ENCODE measurements at regions not wholly inside any gene's neighbourhood (a gene's known extent, or its start where the extent isn't known, plus 50 kb on each side); places are given as distances from the start of the nearest gene placed in this dataset.
A peak's percentile ranks its signal among the peaks of the same experiment; 100 is the strongest.

GRCh38 chr2:133789743-133790142, 221.5 kb upstream of the NCKAP5 start:
- peak; percentile 37 for DNase-seq (ENCODE audit: low read depth, low spot score)
- H3K4me3 ChIP-seq (ENCODE audit: low read depth, low read length): no peak overlapping the region
- in situ Hi-C loops (cut with HindIII; ENCODE audit: low sequenced_read_pairs): no loop called here
- TF ChIP-seq, protein P1, sequence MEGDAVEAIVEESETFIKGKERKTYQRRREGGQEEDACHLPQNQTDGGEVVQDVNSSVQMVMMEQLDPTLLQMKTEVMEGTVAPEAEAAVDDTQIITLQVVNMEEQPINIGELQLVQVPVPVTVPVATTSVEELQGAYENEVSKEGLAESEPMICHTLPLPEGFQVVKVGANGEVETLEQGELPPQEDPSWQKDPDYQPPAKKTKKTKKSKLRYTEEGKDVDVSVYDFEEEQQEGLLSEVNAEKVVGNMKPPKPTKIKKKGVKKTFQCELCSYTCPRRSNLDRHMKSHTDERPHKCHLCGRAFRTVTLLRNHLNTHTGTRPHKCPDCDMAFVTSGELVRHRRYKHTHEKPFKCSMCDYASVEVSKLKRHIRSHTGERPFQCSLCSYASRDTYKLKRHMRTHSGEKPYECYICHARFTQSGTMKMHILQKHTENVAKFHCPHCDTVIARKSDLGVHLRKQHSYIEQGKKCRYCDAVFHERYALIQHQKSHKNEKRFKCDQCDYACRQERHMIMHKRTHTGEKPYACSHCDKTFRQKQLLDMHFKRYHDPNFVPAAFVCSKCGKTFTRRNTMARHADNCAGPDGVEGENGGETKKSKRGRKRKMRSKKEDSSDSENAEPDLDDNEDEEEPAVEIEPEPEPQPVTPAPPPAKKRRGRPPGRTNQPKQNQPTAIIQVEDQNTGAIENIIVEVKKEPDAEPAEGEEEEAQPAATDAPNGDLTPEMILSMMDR (IDR thresholded peaks at IDR 0.05; ENCODE audit: low read depth, low read length): no peak

DNA sequence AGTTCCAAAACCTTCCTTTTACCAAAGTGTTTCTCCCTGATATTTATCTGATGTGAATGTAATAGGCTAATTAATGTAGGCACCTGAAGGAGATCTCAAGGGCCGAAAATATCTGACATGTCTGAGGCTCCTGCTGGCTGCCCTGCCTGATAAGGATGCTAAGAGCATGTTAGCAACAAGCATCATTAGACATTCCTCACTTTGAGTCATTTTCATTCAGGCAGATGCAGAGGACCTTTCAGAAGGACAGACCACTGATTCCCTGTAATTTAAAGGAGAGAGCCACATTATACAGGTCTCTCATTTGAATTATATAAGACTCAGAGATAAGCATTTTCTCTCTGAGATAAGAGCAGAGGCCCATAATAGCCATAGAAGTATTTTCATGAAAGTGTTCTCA, 222.4 kb upstream of the NCKAP5 start:
- DNase-seq (ENCODE audit: low read depth, low spot score): no peak
- TF ChIP-seq, protein P1 (IDR thresholded peaks at IDR 0.05; ENCODE audit: low read depth, low read length): no peak
- no peak overlapping the region for H3K4me3 ChIP-seq (ENCODE audit: low read depth, low read length)
- in situ Hi-C loops (cut with HindIII; ENCODE audit: low sequenced_read_pairs): no loop called here

DNA sequence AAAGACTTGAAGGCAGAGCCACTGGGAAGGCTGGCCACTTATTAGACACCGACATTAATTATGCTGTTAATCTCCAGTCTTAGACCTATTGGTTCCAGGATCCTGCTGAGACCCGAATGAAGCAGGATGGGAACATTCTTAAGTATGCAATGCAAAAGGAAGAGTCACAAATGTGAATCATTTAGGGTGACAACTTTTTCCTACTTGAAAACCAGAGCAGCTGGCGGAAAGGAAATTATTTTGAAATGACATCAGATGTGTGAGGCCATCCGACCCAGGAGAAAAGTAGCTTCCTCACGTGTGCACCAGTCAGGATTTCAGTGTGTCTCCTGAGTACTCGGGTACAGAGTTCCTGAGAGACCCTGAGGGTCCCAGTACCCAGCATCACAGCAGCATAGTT, 222.9 kb upstream of the NCKAP5 start:
- TF ChIP-seq, protein P1 (IDR thresholded peaks at IDR 0.05; ENCODE audit: low read depth, low read length): no peak
- DNase-seq (ENCODE audit: low read depth, low spot score): peak; percentile 72
- in situ Hi-C loops (cut with HindIII; ENCODE audit: low sequenced_read_pairs): no loop called here
- H3K4me3 ChIP-seq (ENCODE audit: low read depth, low read length): no peak overlapping the region

DNA sequence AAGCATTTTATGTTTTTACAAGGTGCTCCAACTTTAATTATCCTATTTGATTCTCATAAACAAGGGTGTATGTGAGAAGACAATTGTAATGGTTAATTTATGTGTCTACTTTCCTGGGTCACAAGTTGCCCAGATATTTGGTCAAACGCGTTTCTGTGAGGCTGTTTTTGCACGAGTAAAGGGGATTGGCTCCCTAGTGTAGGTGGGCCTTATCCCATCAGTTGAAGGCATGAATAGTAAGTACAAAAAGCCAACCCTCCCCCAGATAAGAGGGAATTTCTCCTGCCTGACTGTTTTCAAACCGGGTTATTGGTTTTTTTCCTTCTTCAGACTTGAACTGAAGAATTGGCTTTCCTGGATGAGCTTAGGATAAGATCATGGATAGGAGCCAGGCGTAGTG, 224.0 kb upstream of the NCKAP5 start:
- DNase-seq (ENCODE audit: low read depth, low spot score): no peak
- TF ChIP-seq, protein P1 (IDR thresholded peaks at IDR 0.05; ENCODE audit: low read depth, low read length): no peak
- no peak overlapping the region for H3K4me3 ChIP-seq (ENCODE audit: low read depth, low read length)
- in situ Hi-C loops (cut with HindIII; ENCODE audit: low sequenced_read_pairs): no loop called here

- no peak overlapping the region for H3K4me3 ChIP-seq (ENCODE audit: low read depth, low read length)
- DNase-seq (ENCODE audit: low read depth, low spot score): no peak
- in situ Hi-C loops (cut with HindIII; ENCODE audit: low sequenced_read_pairs): no loop called here
- TF ChIP-seq, protein P1 (IDR thresholded peaks at IDR 0.05; ENCODE audit: low read depth, low read length): no peak
Measured at GRCh38 chr2:133794114-133794513, 225.9 kb upstream of the NCKAP5 start.

DNA sequence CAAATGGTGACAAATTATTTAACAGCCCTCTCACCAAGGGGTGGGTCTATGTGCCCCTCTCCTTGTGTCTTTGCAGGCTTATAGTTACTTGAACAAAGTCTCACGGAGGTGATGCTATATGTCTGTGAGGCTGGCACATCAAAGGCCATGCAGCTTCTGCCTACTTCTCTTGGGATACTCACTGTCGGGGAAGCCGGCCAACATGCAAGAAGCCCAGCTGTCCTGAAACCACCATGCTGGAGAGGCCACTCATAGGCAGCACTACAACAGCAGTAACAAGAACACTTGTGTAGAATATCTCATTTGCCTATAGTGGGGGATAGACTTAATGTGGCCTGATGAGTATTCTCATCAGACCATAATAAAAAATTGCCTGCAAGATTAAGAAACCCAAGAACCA, 233.7 kb upstream of the NCKAP5 start:
- TF ChIP-seq, protein P1 (IDR thresholded peaks at IDR 0.05; ENCODE audit: low read depth, low read length): no peak
- H3K4me3 ChIP-seq (ENCODE audit: low read depth, low read length): no peak overlapping the region
- DNase-seq (ENCODE audit: low read depth, low spot score): no peak
- in situ Hi-C loops (cut with HindIII; ENCODE audit: low sequenced_read_pairs): no loop called here

All from astrocyte of the spinal cord (primary cell).